IMR-90 (cell line): ENCODE measurements at regions not wholly inside any gene's neighbourhood (a gene's known extent, or its start where the extent isn't known, plus 50 kb on each side); places are given as distances from the start of the nearest gene placed in this dataset.

Experiments
- ATAC-seq: fragments of 200-7000 bp; cut with Tn5 transposase; 2 replicates; pipeline ENCODE4 v1.9.1; 2020; ENCODE audit warnings: low read depth, mild to moderate bottlenecking, moderate library complexity
- BruUV-seq: library from RNA; stranded (reverse); fragments of 400-500 nt; replicated peaks from 2 replicates; lab custom pipeline; 2021; lab: Mats Ljungman, UMichigan
- CTCF ChIA-PET: fragments of 300-600 bp; formaldehyde crosslinking; extraction: SDS; loops from one replicate; lab custom pipeline; 2021; ENCODE audit warnings: antibody characterized with exemption; lab: Yijun Ruan, JAX
- POLR2A ChIA-PET: fragments of 300-600 bp; sonication (Branson Sonifier 250); formaldehyde crosslinking; loops from one replicate; lab custom pipeline; 2022; ENCODE audit warnings: antibody characterized with exemption; ENCODE audit not compliant: unreplicated experiment; lab: Charles Lee
- DNase-seq: peaks from one replicate; pipeline ENCODE4 v3.0.0; 2013
- H2AFZ ChIP-seq: replicated peaks from 2 replicates; pipeline ENCODE3; 2013; ENCODE audit warnings: low read length, mild to moderate bottlenecking; ENCODE audit not compliant: poor library complexity
- H2AK5ac ChIP-seq: 2 replicates; pipeline ENCODE4 v1.6.1; 2013; ENCODE audit warnings: low read depth, low read length, inconsistent platforms
- H2AK9ac ChIP-seq: replicated peaks from 2 replicates; pipeline ENCODE3; 2013; ENCODE audit warnings: mild to moderate bottlenecking, low read depth, low read length, moderate library complexity; ENCODE audit not compliant: poor library complexity
- H2BK120ac ChIP-seq: 2 replicates; pipeline ENCODE4 v1.6.1; 2013; ENCODE audit warnings: low read depth, low read length, inconsistent platforms
- H2BK15ac ChIP-seq: 3 replicates; pipeline ENCODE4 v1.6.1; 2013; ENCODE audit warnings: low read depth, low read length, inconsistent platforms
- H2BK20ac ChIP-seq: 2 replicates; pipeline ENCODE4 v1.6.1; 2013; ENCODE audit warnings: low read depth, mild to moderate bottlenecking, inconsistent platforms, low read length, moderate library complexity
- H2BK5ac ChIP-seq: 2 replicates; pipeline ENCODE4 v1.6.1; 2013; ENCODE audit warnings: mild to moderate bottlenecking, low read depth, low read length, inconsistent platforms; ENCODE audit not compliant: poor library complexity, severe bottlenecking
- H3K14ac ChIP-seq: replicated peaks from 2 replicates; pipeline ENCODE4 v1.6.1; 2013; ENCODE audit warnings: low read depth, low read length, inconsistent platforms
- H3K18ac ChIP-seq: 2 replicates; pipeline ENCODE4 v1.6.1; 2013; ENCODE audit warnings: low read depth, low read length, control low read depth
- H3K23ac ChIP-seq: 2 replicates; pipeline ENCODE4 v1.6.1; 2013; ENCODE audit warnings: low read depth, low read length, inconsistent platforms
- H3K27ac ChIP-seq: 2 replicates; pipeline ENCODE4 v1.5.1; 2013; ENCODE audit warnings: mild to moderate bottlenecking, control low read depth, low read length; ENCODE audit not compliant: insufficient read depth
- H3K27me3 ChIP-seq: 2 replicates; pipeline ENCODE4 v1.6.1; 2013; ENCODE audit warnings: low read length; ENCODE audit not compliant: control insufficient read depth, insufficient read depth
- H3K36me3 ChIP-seq: 2 replicates; pipeline ENCODE4 v1.6.1; 2013; ENCODE audit warnings: low read length, mixed read lengths; ENCODE audit not compliant: control insufficient read depth, insufficient read depth
- H3K4ac ChIP-seq: 2 replicates; pipeline ENCODE4 v1.6.1; 2013; ENCODE audit warnings: low read depth, low read length, inconsistent platforms
- H3K4me1 ChIP-seq: 2 replicates; pipeline ENCODE4 v1.6.1; 2013; ENCODE audit warnings: low read length, mixed read lengths; ENCODE audit not compliant: control insufficient read depth, insufficient read depth
- H3K4me2 ChIP-seq: 2 replicates; pipeline ENCODE4 v1.6.1; 2013; ENCODE audit warnings: low read depth, mild to moderate bottlenecking, control low read depth, low read length, moderate library complexity
- H3K4me3 ChIP-seq: 2 replicates; pipeline ENCODE4 v1.5.1; 2013; ENCODE audit warnings: low read depth, mild to moderate bottlenecking, control low read depth, low read length, moderate library complexity; ENCODE audit not compliant: insufficient read depth
- H3K56ac ChIP-seq: 2 replicates; pipeline ENCODE4 v1.6.1; 2013; ENCODE audit warnings: low read length, inconsistent platforms; ENCODE audit not compliant: insufficient read depth; ENCODE audit errors: extremely low read depth
- H3K79me1 ChIP-seq, 2 experiments: 2 replicates each; pipeline ENCODE4 v1.6.1; 2013; ENCODE audit warnings: low read length in 2 of 2, inconsistent platforms in 1 of 2, low read depth in 1 of 2
- H3K9ac ChIP-seq: 2 replicates; pipeline ENCODE4 v1.6.1; 2013; ENCODE audit warnings: low read depth, low read length, control low read depth
- H3K9me1 ChIP-seq: 2 replicates; pipeline ENCODE4 v1.6.1; 2013; ENCODE audit warnings: low read length, inconsistent platforms; ENCODE audit not compliant: insufficient read depth
- H3K9me3 ChIP-seq: 2 replicates; pipeline ENCODE4 v1.6.1; 2013; ENCODE audit warnings: low read length; ENCODE audit not compliant: control insufficient read depth, insufficient read depth
- H4K20me1 ChIP-seq: 2 replicates; pipeline ENCODE4 v1.6.1; 2013; ENCODE audit warnings: low read length, inconsistent platforms; ENCODE audit not compliant: insufficient read depth
- H4K5ac ChIP-seq: 2 replicates; pipeline ENCODE4 v1.6.1; 2013; ENCODE audit warnings: mild to moderate bottlenecking, low read depth, low read length, control low read depth
- H4K8ac ChIP-seq, 2 experiments: 2 replicates each; pipeline ENCODE4 v1.6.1; 2013; ENCODE audit warnings: low read depth in 2 of 2, low read length in 2 of 2, control low read depth in 1 of 2, inconsistent platforms in 1 of 2
- H4K91ac ChIP-seq: 2 replicates; pipeline ENCODE4 v1.6.1; 2013; ENCODE audit warnings: low read depth, low read length, inconsistent platforms; ENCODE audit not compliant: insufficient read depth
- BHLHE40 ChIP-seq: fragments of 150-350 bp; IDR thresholded peaks from 2 replicates; pipeline ENCODE4 v1.6.1; 2016; ENCODE audit warnings: mild to moderate bottlenecking, low read depth, low read length
- CHD1 ChIP-seq: IDR thresholded peaks from 2 replicates; pipeline ENCODE4 v1.6.1; 2012; ENCODE audit warnings: low read depth, low read length, improper control_type of control experiment
- FOS ChIP-seq: fragments of 150-350 bp; IDR thresholded peaks from 2 replicates; pipeline ENCODE4 v1.6.1; 2016; ENCODE audit warnings: low read depth, low read length
- MAFK ChIP-seq: IDR thresholded peaks from 2 replicates; pipeline ENCODE4 v1.6.1; 2012; ENCODE audit warnings: low read depth, low read length, improper control_type of control experiment
- MAZ ChIP-seq: IDR thresholded peaks from 2 replicates; pipeline ENCODE4 v1.6.1; 2012; ENCODE audit warnings: low read depth, mild to moderate bottlenecking, low read length, improper control_type of control experiment, moderate library complexity, borderline replicate concordance
- MXI1 ChIP-seq: IDR thresholded peaks from 2 replicates; pipeline ENCODE4 v1.6.1; 2012; ENCODE audit warnings: low read depth, mild to moderate bottlenecking, low read length, moderate library complexity, borderline replicate concordance
- NFE2L2 ChIP-seq: fragments of 150-350 bp; IDR thresholded peaks from 2 replicates; pipeline ENCODE4 v1.6.1; 2016; ENCODE audit warnings: low read depth, mild to moderate bottlenecking, low read length
- POLR2A ChIP-seq: IDR thresholded peaks from 2 replicates; pipeline ENCODE4 v1.6.1; 2012; ENCODE audit warnings: mild to moderate bottlenecking, low read depth, low read length
- RAD21 ChIP-seq: IDR thresholded peaks from 2 replicates; pipeline ENCODE4 v1.6.1; 2012; ENCODE audit warnings: low read length, improper control_type of control experiment
- RCOR1 ChIP-seq: IDR thresholded peaks from 2 replicates; pipeline ENCODE4 v1.6.1; 2012; ENCODE audit warnings: mild to moderate bottlenecking, low read length, improper control_type of control experiment; ENCODE audit not compliant: insufficient replicate concordance
- RFX5 ChIP-seq: IDR thresholded peaks from 2 replicates; pipeline ENCODE4 v1.8.0; 2012; ENCODE audit warnings: low read depth, mild to moderate bottlenecking, low read length, moderate library complexity
- SMC3 ChIP-seq: fragments of 150-350 bp; IDR thresholded peaks from 2 replicates; pipeline ENCODE4 v1.6.1; 2016; ENCODE audit warnings: low read depth, mild to moderate bottlenecking, antibody characterized with exemption, low read length, moderate library complexity
- WGBS, 2 experiments: methylation state at CpG; one replicate each; pipeline versions ENCODE4 v1.1.5 to v1.1.7; 2013; ENCODE audit warnings: missing lambda C conversion rate in 2 of 2; ENCODE audit not compliant: insufficient read length in 1 of 2; ENCODE audit errors: extremely low coverage in 2 of 2; 5-methylcytosine and 5-hydroxymethylcytosine counted together
- dilution Hi-C: fragments of 300-500 bp; cut with HindIII; formaldehyde crosslinking; loops from one replicate; pipeline ENCODE4 v1.14.3; 2018; ENCODE audit warnings: low sequenced_read_pairs; ENCODE audit not compliant: unreplicated experiment
- in situ Hi-C: fragments of 300-500 bp; cut with MboI; formaldehyde crosslinking; loops from 3 replicates; pipeline ENCODE4 v1.14.3; 2019; ENCODE audit warnings: low sequenced_read_pairs, inconsistent platforms, mixed read lengths
- intact Hi-C: fragments of 100-400 bp; cut with micrococcal nuclease; formaldehyde crosslinking; loops from 2 replicates; pipeline ENCODE4 v1.10.0; 2022
- TF ChIP-seq, protein P1 (sequence below): conservative IDR thresholded peaks from 2 replicates; pipeline ENCODE4 v1.5.1; 2012; ENCODE audit warnings: mild to moderate bottlenecking, low read depth, low read length, improper control_type of control experiment

DNA sequence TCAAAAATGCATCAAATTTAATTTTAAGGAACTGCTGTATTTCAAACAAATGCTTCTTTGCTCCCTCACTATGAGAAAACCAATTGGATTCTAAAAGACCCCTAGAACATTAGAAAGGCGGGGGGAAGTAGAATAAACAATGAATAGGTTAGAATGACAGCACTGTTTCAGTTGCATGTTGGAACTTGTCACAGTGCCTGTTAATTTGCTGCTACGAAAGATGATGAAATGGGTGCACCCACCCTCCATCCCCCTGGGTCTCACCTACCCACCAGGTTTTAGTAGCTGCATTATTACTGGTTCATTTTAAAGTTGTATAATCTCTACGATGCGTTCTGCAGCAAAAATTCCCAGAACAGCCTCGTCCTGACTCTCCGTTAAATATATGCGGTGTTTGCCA, 193.0 kb upstream of the COPS8 start:
- no peak overlapping the region for H3K56ac ChIP-seq
- CTCF ChIA-PET: no interaction called here
- no peak for TF ChIP-seq SMC3
- TF ChIP-seq MAZ: no peak
- no peak for TF ChIP-seq RCOR1
- no peak for TF ChIP-seq MAFK
- TF ChIP-seq CHD1: no peak
- no peak for TF ChIP-seq BHLHE40
- no peak for TF ChIP-seq MXI1
- TF ChIP-seq RFX5: no peak
- TF ChIP-seq FOS: no peak
- TF ChIP-seq, protein P1, sequence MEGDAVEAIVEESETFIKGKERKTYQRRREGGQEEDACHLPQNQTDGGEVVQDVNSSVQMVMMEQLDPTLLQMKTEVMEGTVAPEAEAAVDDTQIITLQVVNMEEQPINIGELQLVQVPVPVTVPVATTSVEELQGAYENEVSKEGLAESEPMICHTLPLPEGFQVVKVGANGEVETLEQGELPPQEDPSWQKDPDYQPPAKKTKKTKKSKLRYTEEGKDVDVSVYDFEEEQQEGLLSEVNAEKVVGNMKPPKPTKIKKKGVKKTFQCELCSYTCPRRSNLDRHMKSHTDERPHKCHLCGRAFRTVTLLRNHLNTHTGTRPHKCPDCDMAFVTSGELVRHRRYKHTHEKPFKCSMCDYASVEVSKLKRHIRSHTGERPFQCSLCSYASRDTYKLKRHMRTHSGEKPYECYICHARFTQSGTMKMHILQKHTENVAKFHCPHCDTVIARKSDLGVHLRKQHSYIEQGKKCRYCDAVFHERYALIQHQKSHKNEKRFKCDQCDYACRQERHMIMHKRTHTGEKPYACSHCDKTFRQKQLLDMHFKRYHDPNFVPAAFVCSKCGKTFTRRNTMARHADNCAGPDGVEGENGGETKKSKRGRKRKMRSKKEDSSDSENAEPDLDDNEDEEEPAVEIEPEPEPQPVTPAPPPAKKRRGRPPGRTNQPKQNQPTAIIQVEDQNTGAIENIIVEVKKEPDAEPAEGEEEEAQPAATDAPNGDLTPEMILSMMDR: no peak
- TF ChIP-seq RAD21: no peak
- no peak for TF ChIP-seq POLR2A
- no peak for TF ChIP-seq NFE2L2
- no peak overlapping the region for H3K23ac ChIP-seq
- WGBS, 2 experiments: 93% methylated on average over 3 of the region's 7 CpGs; no CpG with 5 or more reads in 1 of the 2 experiments
- H3K79me1 ChIP-seq: no peaks in the 10 kb centered on the region
- no peak overlapping the region for H3K4me2 ChIP-seq
- ATAC-seq (no peak), DNase-seq (no peak)
- no peak overlapping the region for H3K9ac ChIP-seq
- no peak overlapping the region for H3K14ac ChIP-seq
- no peak overlapping the region for H2BK15ac ChIP-seq
- no TSS peak for BruUV-seq
- H3K4me1 ChIP-seq: peaks cover 6% of the 10 kb centered on the region; the same call in 1 of the 2 replicates
- no peak overlapping the region for H3K18ac ChIP-seq
- H3K27ac ChIP-seq: no peak overlapping the region
- no peak overlapping the region for H2BK20ac ChIP-seq
- dilution Hi-C loops (no loop called here), in situ Hi-C loops (no loop called here), intact Hi-C loops (no loop called here)
- H2BK5ac ChIP-seq: no peak overlapping the region
- H3K4me3 ChIP-seq: no peak overlapping the region
- H4K8ac ChIP-seq: no peak overlapping the region
- no peak overlapping the region for H3K4ac ChIP-seq
- no peak overlapping the region for H2BK120ac ChIP-seq
- H4K20me1 ChIP-seq: no peaks in the 10 kb centered on the region
- H4K5ac ChIP-seq: no peak overlapping the region
- no peaks in the 10 kb centered on the region for H3K36me3 ChIP-seq
- no peak overlapping the region for H4K91ac ChIP-seq
- H2AK5ac ChIP-seq: no peak overlapping the region
- no peak overlapping the region for H2AK9ac ChIP-seq
- H3K27me3 ChIP-seq: peaks cover 3% of the 10 kb centered on the region; the same call in 1 of the 2 replicates
- POLR2A ChIA-PET: no interaction called here
- H3K9me3 ChIP-seq: no peaks in the 10 kb centered on the region
- no peak overlapping the region for H2AFZ ChIP-seq
- H3K9me1 ChIP-seq: peaks cover 5% of the 10 kb centered on the region; the same call in 1 of the 2 replicates
